HL-60 (cell line): ENCODE measurements at regions not wholly inside any gene's neighbourhood (a gene's known extent, or its start where the extent isn't known, plus 50 kb on each side); places are given as distances from the start of the nearest gene placed in this dataset.

Experiments used
- DNase-seq, 2 experiments: peaks; one replicate each; pipeline ENCODE4 v3.0.0-alpha.2; 2010 to 2020; ENCODE audit warnings: low read depth in 1 of 2, low spot score in 1 of 2
- H3K27ac ChIP-seq: fragments of 250-450 bp; sonication (Bioruptor Pico); replicated peaks from 2 replicates; pipeline ENCODE4 v1.5.1; 2020; ENCODE audit warnings: mild to moderate bottlenecking, moderate library complexity
- H3K27me3 ChIP-seq: fragments of 250-450 bp; sonication (Bioruptor Pico); 2 replicates; pipeline ENCODE4 v1.5.1; 2021; ENCODE audit warnings: mild to moderate bottlenecking, moderate library complexity; ENCODE audit not compliant: insufficient read depth, poor library complexity, severe bottlenecking
- H3K4me3 ChIP-seq: replicated peaks from 2 replicates; pipeline ENCODE4 v1.5.1; 2011; ENCODE audit warnings: mild to moderate bottlenecking, control low read depth, low read length; ENCODE audit not compliant: insufficient read depth
- GABPA ChIP-seq: IDR thresholded peaks from 2 replicates; pipeline ENCODE4 v1.6.1; 2012; ENCODE audit warnings: low read depth
- POLR2AphosphoS5 ChIP-seq: IDR thresholded peaks from 2 replicates; pipeline ENCODE4 v1.6.1; 2012; ENCODE audit warnings: low read depth
- SPI1 ChIP-seq: IDR thresholded peaks from 2 replicates; pipeline ENCODE4 v1.6.1; 2012; ENCODE audit warnings: low read depth, mild to moderate bottlenecking, borderline replicate concordance
- TF ChIP-seq, protein P1 (sequence below): IDR thresholded peaks from 2 replicates; pipeline ENCODE4 v1.6.1; 2012; ENCODE audit warnings: low read depth; ENCODE audit not compliant: insufficient replicate concordance
- TF ChIP-seq, protein P2 (sequence below): IDR thresholded peaks from one replicate; pipeline ENCODE4 v1.5.1; 2011; ENCODE audit warnings: low read length, control low read depth, inconsistent platforms; ENCODE audit not compliant: insufficient read depth

DNA sequence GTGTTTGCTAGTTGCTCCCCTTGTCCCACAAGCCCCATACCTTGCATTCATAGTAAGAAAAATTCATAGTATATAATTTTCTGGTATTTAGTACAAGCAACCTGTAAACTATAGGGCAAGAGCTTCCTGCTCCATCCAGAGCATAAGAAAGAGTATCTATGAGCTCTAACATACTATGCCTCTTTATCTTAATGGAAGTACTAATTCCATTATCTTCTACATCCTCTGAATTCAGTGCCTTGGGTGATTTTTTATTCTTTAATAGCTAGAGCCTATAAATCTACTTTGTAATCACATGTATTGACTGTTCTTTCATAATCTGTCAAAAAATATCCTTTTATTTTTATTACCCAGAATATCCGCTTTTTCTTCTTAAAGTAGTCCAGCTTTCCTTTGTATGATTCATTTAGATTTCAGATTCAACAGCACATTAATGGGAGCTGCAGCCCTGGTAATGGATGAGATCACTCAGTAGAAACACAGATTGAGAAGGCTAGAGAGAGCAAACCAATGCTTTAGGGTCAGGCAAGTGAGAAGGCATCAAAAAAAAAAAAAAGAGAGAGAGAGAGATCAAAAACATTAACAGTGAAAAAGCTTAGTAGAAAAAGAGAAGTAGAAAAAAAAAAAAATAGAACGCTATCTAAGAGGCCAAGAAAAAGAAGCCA lies 511.5 kb upstream of the NAALADL2 start:
- no peak for DNase-seq
- Histone ChIP-seq H3K4me3 (no peak overlapping the region), H3K27me3 (no peaks in the 10 kb centered on the region), H3K27ac (no peak overlapping the region)
- TF ChIP-seq POLR2AphosphoS5 = no peak
- TF ChIP-seq, protein P1, sequence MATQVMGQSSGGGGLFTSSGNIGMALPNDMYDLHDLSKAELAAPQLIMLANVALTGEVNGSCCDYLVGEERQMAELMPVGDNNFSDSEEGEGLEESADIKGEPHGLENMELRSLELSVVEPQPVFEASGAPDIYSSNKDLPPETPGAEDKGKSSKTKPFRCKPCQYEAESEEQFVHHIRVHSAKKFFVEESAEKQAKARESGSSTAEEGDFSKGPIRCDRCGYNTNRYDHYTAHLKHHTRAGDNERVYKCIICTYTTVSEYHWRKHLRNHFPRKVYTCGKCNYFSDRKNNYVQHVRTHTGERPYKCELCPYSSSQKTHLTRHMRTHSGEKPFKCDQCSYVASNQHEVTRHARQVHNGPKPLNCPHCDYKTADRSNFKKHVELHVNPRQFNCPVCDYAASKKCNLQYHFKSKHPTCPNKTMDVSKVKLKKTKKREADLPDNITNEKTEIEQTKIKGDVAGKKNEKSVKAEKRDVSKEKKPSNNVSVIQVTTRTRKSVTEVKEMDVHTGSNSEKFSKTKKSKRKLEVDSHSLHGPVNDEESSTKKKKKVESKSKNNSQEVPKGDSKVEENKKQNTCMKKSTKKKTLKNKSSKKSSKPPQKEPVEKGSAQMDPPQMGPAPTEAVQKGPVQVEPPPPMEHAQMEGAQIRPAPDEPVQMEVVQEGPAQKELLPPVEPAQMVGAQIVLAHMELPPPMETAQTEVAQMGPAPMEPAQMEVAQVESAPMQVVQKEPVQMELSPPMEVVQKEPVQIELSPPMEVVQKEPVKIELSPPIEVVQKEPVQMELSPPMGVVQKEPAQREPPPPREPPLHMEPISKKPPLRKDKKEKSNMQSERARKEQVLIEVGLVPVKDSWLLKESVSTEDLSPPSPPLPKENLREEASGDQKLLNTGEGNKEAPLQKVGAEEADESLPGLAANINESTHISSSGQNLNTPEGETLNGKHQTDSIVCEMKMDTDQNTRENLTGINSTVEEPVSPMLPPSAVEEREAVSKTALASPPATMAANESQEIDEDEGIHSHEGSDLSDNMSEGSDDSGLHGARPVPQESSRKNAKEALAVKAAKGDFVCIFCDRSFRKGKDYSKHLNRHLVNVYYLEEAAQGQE = no peak
- TF ChIP-seq SPI1 = no peak
- TF ChIP-seq, protein P2, sequence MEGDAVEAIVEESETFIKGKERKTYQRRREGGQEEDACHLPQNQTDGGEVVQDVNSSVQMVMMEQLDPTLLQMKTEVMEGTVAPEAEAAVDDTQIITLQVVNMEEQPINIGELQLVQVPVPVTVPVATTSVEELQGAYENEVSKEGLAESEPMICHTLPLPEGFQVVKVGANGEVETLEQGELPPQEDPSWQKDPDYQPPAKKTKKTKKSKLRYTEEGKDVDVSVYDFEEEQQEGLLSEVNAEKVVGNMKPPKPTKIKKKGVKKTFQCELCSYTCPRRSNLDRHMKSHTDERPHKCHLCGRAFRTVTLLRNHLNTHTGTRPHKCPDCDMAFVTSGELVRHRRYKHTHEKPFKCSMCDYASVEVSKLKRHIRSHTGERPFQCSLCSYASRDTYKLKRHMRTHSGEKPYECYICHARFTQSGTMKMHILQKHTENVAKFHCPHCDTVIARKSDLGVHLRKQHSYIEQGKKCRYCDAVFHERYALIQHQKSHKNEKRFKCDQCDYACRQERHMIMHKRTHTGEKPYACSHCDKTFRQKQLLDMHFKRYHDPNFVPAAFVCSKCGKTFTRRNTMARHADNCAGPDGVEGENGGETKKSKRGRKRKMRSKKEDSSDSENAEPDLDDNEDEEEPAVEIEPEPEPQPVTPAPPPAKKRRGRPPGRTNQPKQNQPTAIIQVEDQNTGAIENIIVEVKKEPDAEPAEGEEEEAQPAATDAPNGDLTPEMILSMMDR = no peak
- TF ChIP-seq GABPA = no peak

DNA sequence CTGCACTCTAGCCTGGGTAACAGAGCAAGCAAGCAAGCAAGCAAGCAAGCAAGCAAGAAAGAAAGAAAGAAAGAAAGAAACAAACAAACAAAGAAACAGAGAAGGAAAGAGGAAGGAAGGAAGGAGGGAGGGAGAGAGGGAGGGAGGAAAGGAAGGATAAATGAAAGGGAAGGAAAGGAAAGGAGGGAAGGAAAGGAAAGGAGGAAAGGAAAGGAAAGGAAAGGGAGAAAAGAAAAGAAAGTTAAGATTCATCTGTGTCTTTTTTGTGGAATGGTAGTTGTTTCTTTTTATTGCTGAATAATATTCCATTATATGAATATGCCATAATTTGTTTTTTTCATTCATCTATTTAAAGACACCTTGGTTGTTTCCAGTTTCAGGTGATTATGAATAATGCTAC lies 506.9 kb upstream of the NAALADL2 start:
- TF ChIP-seq SPI1 = no peak
- TF ChIP-seq POLR2AphosphoS5 = no peak
- TF ChIP-seq, protein P1 = no peak
- no peak for TF ChIP-seq GABPA
- TF ChIP-seq, protein P2 = no peak
- H3K4me3 ChIP-seq = no peak overlapping the region
- DNase-seq = no peak
- no peak overlapping the region for H3K27ac ChIP-seq
- H3K27me3 ChIP-seq = no peaks in the 10 kb centered on the region

DNA sequence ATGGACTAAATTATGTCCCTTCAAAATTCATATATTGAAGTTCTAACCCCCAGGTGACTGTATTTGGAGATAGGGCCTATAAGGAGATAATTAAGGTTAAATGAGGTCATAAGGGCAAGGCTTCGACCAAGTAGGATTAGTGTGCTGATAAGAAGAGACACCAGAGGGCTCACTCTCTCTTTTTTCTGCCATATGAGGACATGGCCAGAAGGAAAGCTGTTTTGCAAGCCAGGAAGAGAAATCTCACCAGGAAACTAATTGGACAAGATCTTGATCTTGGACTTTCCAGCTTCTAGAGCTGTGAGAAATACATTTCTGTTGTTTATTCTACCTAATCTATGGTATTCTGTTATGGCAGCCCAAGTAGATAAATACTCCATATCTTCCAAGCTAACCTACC lies 503.6 kb upstream of the NAALADL2 start:
- DNase-seq = peak in 1 of 2 experiments; percentile 18
- no peak overlapping the region for H3K4me3 ChIP-seq
- no peak overlapping the region for H3K27ac ChIP-seq
- no peak for TF ChIP-seq SPI1
- TF ChIP-seq, protein P2 = peak; percentile 23
- no peaks in the 10 kb centered on the region for H3K27me3 ChIP-seq

DNA sequence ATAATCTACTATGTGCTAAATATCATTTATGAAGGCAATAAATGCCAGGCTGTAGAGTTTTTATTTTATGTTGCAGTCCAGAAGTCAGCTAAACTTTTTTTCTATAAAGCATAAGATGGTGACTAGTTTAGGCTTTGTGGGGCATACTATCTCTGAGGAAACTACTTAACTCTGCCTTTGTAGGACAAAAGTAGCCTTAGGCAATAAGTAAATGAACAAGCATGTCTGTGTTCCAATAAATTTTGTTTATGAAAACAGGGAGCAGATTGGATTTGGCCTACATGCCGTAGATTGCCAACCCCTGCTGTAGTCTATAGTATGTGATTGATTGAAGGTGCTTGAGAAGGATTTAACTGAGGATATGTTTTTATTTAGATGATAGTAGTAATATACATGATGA lies 502.5 kb upstream of the NAALADL2 start:
- Histone ChIP-seq H3K4me3 (no peak overlapping the region), H3K27me3 (no peaks in the 10 kb centered on the region), H3K27ac (no peak overlapping the region)
- TF ChIP-seq GABPA (no peak), POLR2AphosphoS5 (no peak), SPI1 (no peak)
- TF ChIP-seq, protein P2 = no peak
- TF ChIP-seq, protein P1 = no peak
- no peak for DNase-seq
